SJCRH30 (cell line): ENCODE measurements at regions not wholly inside any gene's neighbourhood (a gene's known extent, or its start where the extent isn't known, plus 50 kb on each side); places are given as distances from the start of the nearest gene placed in this dataset.

Source experiments
- DNase-seq, 2 experiments: peaks; one replicate each; pipeline ENCODE4 v3.0.0-alpha.2; 2015 to 2020
- H3K27ac ChIP-seq: fragments of 250-450 bp; sonication (Bioruptor Pico); 2 replicates; pipeline ENCODE4 v1.5.1; 2020; ENCODE audit warnings: mild to moderate bottlenecking, moderate library complexity
- H3K27me3 ChIP-seq: fragments of 250-450 bp; sonication (Bioruptor Pico); 2 replicates; pipeline ENCODE4 v1.5.1; 2020; ENCODE audit warnings: mild to moderate bottlenecking, moderate library complexity
- H3K36me3 ChIP-seq: fragments of 250-450 bp; sonication (Bioruptor Pico); 2 replicates; pipeline ENCODE4 v1.5.1; 2020; ENCODE audit warnings: mild to moderate bottlenecking, moderate library complexity
- H3K4me1 ChIP-seq: fragments of 250-450 bp; sonication (Bioruptor Pico); 2 replicates; pipeline ENCODE4 v1.5.1; 2020; ENCODE audit warnings: mild to moderate bottlenecking, moderate library complexity
- H3K4me3 ChIP-seq: fragments of 250-450 bp; sonication (Bioruptor Pico); 2 replicates; pipeline ENCODE4 v1.5.1; 2020; ENCODE audit warnings: mild to moderate bottlenecking, moderate library complexity
- H3K9me3 ChIP-seq: fragments of 250-450 bp; sonication (Bioruptor Pico); replicated peaks from 2 replicates; pipeline ENCODE4 v1.5.1; 2020; ENCODE audit warnings: mild to moderate bottlenecking, moderate library complexity

- Histone ChIP-seq H3K27me3 (no peaks in the 10 kb centered on the region), H3K27ac (no peak overlapping the region), H3K36me3 (no peaks in the 10 kb centered on the region), H3K4me1 (no peaks in the 10 kb centered on the region), H3K9me3 (no peaks in the 10 kb centered on the region), H3K4me3 (no peak overlapping the region)
- no peak for DNase-seq
Measured at GRCh38 chr10:108716352-108716751, 1207.0 kb downstream of the XPNPEP1 start.

GRCh38 chr10:108709927-108710722, 1213.2 kb downstream of the XPNPEP1 start:
- Histone ChIP-seq H3K36me3 (no peaks in the 10 kb centered on the region), H3K9me3 (no peaks in the 10 kb centered on the region), H3K27ac (no peak overlapping the region)

GRCh38 chr10:108708363-108708762, 1214.9 kb downstream of the XPNPEP1 start:
- no peak overlapping the region for H3K4me3 ChIP-seq
- H3K27ac ChIP-seq: no peak overlapping the region
- DNase-seq: no peak
- H3K9me3 ChIP-seq: no peaks in the 10 kb centered on the region
- no peaks in the 10 kb centered on the region for H3K36me3 ChIP-seq
- H3K27me3 ChIP-seq: no peaks in the 10 kb centered on the region
- H3K4me1 ChIP-seq: no peaks in the 10 kb centered on the region

More at GRCh38 chr10:108709927-108710722, 1213.2 kb downstream of the XPNPEP1 start:
- no peaks in the 10 kb centered on the region for H3K4me1 ChIP-seq
- H3K4me3 ChIP-seq: no peak overlapping the region
- no peak for DNase-seq
- H3K27me3 ChIP-seq: no peaks in the 10 kb centered on the region

- H3K4me3 ChIP-seq: no peak overlapping the region
- no peaks in the 10 kb centered on the region; the same call in 1 of the 2 replicates for H3K27me3 ChIP-seq
- no peak overlapping the region for H3K27ac ChIP-seq
- no peaks in the 10 kb centered on the region for H3K36me3 ChIP-seq
- H3K9me3 ChIP-seq: no peaks in the 10 kb centered on the region
- H3K4me1 ChIP-seq: no peaks in the 10 kb centered on the region
- DNase-seq: no peak
Measured at GRCh38 chr10:108696792-108697477, 1226.4 kb downstream of the XPNPEP1 start.

GRCh38 chr10:108691126-108691525, 1232.2 kb downstream of the XPNPEP1 start:
- Histone ChIP-seq H3K4me3 (no peak overlapping the region), H3K36me3 (no peaks in the 10 kb centered on the region), H3K27ac (no peak overlapping the region), H3K9me3 (no peaks in the 10 kb centered on the region), H3K4me1 (no peaks in the 10 kb centered on the region), H3K27me3 (no peaks in the 10 kb centered on the region; the same call in 1 of the 2 replicates)
- DNase-seq: no peak

DNA sequence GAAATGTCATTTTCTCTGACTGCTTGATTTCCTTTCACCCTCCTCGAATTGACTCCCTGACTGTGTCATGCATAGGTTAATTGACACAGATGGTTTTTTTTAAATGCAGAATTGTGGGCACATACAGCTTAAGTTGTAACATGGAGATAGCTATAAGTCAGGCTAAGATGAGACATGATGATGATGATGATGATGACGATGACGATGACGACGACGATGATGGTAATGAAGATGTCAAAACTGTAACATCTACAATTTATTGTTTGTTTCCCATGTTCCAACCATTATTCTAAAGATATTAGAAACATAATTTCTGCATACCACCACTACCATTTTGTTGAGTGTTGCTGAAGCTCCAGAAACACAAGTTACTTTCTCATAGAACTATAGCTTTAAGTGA, 1232.8 kb downstream of the XPNPEP1 start:
- DNase-seq: no peak
- Histone ChIP-seq H3K27me3 (no peaks in the 10 kb centered on the region; the same call in 1 of the 2 replicates), H3K4me1 (no peaks in the 10 kb centered on the region), H3K9me3 (no peaks in the 10 kb centered on the region), H3K27ac (no peak overlapping the region), H3K4me3 (no peak overlapping the region), H3K36me3 (no peaks in the 10 kb centered on the region)

DNA sequence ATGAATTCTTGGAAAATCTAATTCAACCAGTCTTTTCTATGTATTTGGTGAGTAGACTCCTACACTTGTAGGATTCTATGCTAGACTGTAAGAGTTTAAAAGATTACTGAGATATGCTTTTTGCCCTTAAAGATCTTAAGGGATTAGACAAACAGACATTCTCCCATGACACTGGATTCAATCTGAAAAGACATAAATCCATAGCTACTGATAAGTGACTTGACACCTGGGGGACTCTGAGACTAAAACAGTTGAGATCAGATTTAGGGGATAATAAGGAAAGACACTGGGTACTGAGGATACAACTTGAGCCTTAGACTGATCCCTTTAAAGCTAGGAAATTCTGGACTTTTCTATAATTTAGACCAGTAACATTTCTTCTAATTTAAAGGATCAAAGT, 1233.4 kb downstream of the XPNPEP1 start:
- Histone ChIP-seq H3K4me3 (no peak overlapping the region), H3K36me3 (no peaks in the 10 kb centered on the region), H3K9me3 (no peaks in the 10 kb centered on the region), H3K27me3 (no peaks in the 10 kb centered on the region), H3K27ac (no peak overlapping the region), H3K4me1 (no peaks in the 10 kb centered on the region)
- DNase-seq: no peak

- no peak for DNase-seq
- H3K36me3 ChIP-seq: no peaks in the 10 kb centered on the region
- no peak overlapping the region for H3K4me3 ChIP-seq
Measured at GRCh38 chr10:108688314-108688713, 1235.0 kb downstream of the XPNPEP1 start.

DNA sequence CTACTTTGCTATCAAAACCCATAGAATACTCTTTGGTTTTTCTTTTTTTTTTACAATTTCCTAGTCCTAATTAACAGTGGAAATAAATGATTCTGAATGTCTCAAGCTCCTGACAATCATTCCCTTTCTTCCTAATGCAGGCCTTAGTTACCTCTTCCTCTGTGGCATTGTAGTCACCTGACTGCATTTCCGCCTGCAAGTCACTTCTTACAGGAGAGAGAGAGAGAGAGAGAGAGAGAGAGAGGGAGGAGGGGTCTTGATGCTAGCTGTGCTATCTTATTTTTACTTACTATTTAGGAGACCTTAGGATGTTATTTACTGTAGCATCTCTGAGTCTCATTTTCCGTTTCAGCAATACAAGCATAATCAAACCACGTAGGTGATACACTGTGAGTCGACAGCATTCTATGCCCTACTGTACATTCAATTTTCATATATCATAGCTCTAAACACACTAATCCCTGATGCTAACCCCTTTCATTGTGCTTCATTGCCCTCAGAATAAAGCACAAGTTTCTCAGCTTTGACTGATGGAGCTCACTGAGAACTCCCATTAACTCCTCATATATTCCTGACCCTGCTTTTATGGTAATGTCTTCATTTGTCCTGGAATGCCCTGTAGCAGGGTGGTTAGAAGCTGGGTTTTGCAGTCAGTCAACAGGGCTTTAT, 1237.3 kb downstream of the XPNPEP1 start:
- H3K36me3 ChIP-seq: no peaks in the 10 kb centered on the region
- no peaks in the 10 kb centered on the region for H3K9me3 ChIP-seq
- no peaks in the 10 kb centered on the region for H3K4me1 ChIP-seq
- H3K27me3 ChIP-seq: no peaks in the 10 kb centered on the region
- H3K4me3 ChIP-seq: no peak overlapping the region
- no peak for DNase-seq
- H3K27ac ChIP-seq: no peak overlapping the region

More at GRCh38 chr10:108688314-108688713, 1235.0 kb downstream of the XPNPEP1 start:
- H3K4me1 ChIP-seq: no peaks in the 10 kb centered on the region
- no peaks in the 10 kb centered on the region for H3K9me3 ChIP-seq
- H3K27ac ChIP-seq: no peak overlapping the region
- H3K27me3 ChIP-seq: no peaks in the 10 kb centered on the region

DNA sequence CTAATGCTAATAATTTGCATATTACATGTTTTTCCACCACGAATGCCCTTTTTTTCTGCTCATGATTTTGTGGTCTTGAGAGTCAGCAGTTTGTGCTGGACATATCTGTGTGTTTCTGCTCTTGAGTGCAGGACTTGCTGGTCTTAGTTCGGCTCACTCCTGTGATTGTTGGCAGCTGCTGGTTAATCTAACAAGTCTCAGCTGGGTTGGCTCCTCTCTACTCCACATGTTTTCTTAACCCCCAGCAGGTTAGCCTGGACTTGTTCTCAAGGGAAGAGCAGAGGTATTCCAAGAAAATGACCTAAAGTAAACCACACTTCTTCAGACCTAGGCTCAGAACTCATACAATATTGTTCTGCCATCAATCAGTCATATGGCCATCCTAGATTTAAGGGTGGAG, 1238.9 kb downstream of the XPNPEP1 start:
- H3K27ac ChIP-seq: no peak overlapping the region
- no peak overlapping the region for H3K4me3 ChIP-seq
- no peaks in the 10 kb centered on the region for H3K36me3 ChIP-seq
- H3K4me1 ChIP-seq: no peaks in the 10 kb centered on the region
- H3K27me3 ChIP-seq: no peaks in the 10 kb centered on the region
- no peak for DNase-seq
- no peaks in the 10 kb centered on the region for H3K9me3 ChIP-seq

DNA sequence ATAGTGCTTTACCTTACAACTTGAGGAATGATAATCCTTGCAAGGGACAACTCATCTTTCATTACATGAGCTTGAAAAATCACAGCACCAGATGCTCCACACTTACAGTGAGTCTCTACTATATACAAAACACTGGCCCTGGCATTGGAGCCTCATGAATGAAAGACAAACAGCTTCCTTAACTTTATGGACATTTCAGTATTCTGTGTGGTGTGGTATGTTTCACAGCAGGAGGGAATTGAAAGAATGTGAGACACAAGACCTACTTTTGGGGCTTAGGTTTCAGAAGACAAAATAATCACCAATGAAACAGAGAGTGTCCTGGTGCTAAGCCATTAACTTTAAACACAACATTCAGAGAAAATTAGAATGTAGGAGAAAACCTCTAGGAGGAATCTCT, 1249.6 kb downstream of the XPNPEP1 start:
- Histone ChIP-seq H3K4me3 (no peak overlapping the region), H3K36me3 (no peaks in the 10 kb centered on the region), H3K27me3 (no peaks in the 10 kb centered on the region), H3K9me3 (no peaks in the 10 kb centered on the region), H3K27ac (no peak overlapping the region), H3K4me1 (no peaks in the 10 kb centered on the region)
- no peak for DNase-seq

DNA sequence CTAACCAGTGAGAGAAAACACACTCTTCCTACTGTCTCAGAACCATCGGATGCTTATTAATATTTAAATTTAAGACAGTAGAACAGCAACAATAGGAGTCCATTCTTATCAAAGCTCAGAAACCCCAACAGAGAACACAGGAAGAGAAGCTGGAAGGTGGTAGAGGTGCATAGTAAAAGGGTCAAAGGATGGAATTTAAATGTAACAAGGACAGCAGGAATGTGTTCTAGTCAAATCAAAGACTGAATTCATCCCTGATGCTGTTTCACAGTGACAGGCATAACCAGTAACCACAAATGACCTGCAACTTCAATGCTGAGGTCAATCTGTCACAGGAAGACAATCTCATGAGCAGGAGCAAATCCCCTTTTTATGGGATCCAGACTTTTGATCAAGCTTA, 1259.7 kb downstream of the XPNPEP1 start:
- no peaks in the 10 kb centered on the region for H3K4me1 ChIP-seq
- no peaks in the 10 kb centered on the region for H3K9me3 ChIP-seq
- no peak overlapping the region for H3K4me3 ChIP-seq
- H3K27ac ChIP-seq: no peak overlapping the region
- DNase-seq: no peak
- no peaks in the 10 kb centered on the region for H3K27me3 ChIP-seq
- H3K36me3 ChIP-seq: no peaks in the 10 kb centered on the region

DNA sequence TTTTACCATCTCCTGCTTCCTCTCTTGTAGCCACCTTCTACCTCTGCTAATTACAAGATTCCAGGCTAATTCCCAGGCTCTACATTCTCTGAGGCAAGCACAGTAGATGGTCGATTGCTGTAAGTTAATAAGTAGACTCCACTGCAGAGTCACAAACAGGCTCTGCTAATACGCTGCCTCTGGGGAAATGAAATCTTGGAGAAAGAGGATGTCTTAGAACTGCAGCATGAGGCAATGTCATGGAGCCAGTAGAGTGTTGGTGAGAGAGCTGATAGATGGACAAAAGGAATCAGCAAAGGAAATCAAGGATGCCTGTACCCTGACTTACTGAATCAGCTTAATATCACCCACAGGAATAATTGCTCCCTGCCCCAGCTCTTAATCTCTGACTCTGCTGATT, 1260.3 kb downstream of the XPNPEP1 start:
- no peaks in the 10 kb centered on the region for H3K36me3 ChIP-seq
- DNase-seq: no peak
- no peaks in the 10 kb centered on the region for H3K9me3 ChIP-seq
- no peaks in the 10 kb centered on the region for H3K4me1 ChIP-seq
- H3K27ac ChIP-seq: no peak overlapping the region
- H3K4me3 ChIP-seq: no peak overlapping the region
- no peaks in the 10 kb centered on the region for H3K27me3 ChIP-seq

DNA sequence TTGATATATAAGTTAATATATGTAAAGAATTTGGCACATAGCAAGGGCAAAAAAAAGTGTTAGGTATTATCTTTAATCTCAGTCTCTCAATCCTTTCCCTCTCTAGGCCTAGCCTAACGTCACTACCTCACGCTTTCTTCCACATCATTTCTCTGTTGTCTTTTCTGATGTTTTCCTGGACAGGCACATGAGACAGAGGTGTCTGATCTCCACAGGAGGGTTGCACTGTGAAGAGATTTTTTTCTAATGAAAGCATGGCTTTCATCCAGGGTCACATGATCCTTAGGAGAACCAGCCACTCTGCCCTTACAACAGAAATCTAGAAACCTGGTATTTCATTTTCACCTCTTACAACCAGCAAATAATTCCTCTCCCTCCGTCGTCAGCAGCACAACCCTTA, 1268.3 kb downstream of the XPNPEP1 start:
- H3K4me1 ChIP-seq: no peaks in the 10 kb centered on the region

DNA sequence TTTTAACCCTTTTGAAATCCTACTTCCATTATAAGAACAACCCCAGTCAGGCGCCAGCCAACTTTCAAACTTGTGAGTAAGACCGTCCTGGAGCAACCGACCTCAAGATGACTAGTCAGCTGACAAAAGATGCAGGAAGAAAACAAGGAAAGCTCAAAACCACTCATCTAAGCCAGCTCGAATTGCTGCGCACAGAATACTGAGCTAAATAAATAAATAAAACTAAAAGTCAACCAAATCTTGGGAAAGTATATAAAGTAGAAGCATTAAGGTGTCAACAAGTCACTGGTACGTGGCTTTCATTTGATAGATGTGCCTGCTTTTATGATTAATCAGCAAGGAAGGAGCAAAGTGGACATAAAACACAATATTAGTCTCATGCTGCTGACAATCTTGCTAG, 1269.8 kb downstream of the XPNPEP1 start:
- Histone ChIP-seq H3K4me3 (no peak overlapping the region), H3K36me3 (no peaks in the 10 kb centered on the region), H3K9me3 (no peaks in the 10 kb centered on the region), H3K27me3 (no peaks in the 10 kb centered on the region), H3K27ac (no peak overlapping the region), H3K4me1 (no peaks in the 10 kb centered on the region)
- no peak for DNase-seq

More for the DNA sequence above, 1268.3 kb downstream of the XPNPEP1 start:
- Histone ChIP-seq H3K27ac (no peak overlapping the region), H3K9me3 (no peaks in the 10 kb centered on the region), H3K27me3 (no peaks in the 10 kb centered on the region), H3K4me3 (no peak overlapping the region), H3K36me3 (no peaks in the 10 kb centered on the region)
- DNase-seq: no peak
